Fibroblast of the aortic adventitia (primary cell): ENCODE measurements at regions not wholly inside any gene's neighbourhood (a gene's known extent, or its start where the extent isn't known, plus 50 kb on each side); places are given as distances from the start of the nearest gene placed in this dataset.

Experiments used
- DNase-seq: peaks from one replicate; pipeline ENCODE4 v3.0.0-alpha.2; 2010; ENCODE audit warnings: low read depth
- H3K4me3 ChIP-seq: 2 replicates; pipeline ENCODE4 v1.5.1; 2011; ENCODE audit warnings: low read depth, mild to moderate bottlenecking, control low read depth, low read length, moderate library complexity
- CTCF ChIP-seq: IDR thresholded peaks from 2 replicates; pipeline ENCODE4 v1.5.1; 2011; ENCODE audit warnings: mild to moderate bottlenecking, low read length, control low read depth, inconsistent platforms; ENCODE audit not compliant: insufficient read depth

DNA sequence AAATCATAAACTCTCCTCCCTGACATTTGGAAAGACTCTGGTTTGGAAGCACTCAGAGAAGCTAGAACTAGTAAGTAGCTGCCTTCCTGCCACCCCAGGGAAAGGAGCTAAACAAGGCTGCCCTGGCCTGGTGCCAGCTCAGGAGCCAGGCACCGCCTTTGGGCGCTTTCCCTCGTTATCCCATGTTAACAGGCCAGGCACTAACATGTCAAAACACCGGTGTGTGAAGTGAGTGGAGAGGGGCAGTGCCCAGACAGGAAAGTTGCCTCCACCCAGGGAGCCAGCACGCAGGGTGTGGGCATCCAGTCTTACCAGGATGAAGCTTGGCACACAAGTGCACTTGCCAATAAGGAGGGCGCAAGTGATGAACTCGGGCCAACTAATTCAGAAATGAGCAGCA is 346.8 kb downstream of the RRAGC start:
- TF ChIP-seq CTCF: no peak
- H3K4me3 ChIP-seq: no peak overlapping the region
- DNase-seq: no peak

- no peak overlapping the region for H3K4me3 ChIP-seq
- no peak for DNase-seq
- TF ChIP-seq CTCF: no peak
Measured at GRCh38 chr1:38512024-38512767, 347.4 kb downstream of the RRAGC start.

DNA sequence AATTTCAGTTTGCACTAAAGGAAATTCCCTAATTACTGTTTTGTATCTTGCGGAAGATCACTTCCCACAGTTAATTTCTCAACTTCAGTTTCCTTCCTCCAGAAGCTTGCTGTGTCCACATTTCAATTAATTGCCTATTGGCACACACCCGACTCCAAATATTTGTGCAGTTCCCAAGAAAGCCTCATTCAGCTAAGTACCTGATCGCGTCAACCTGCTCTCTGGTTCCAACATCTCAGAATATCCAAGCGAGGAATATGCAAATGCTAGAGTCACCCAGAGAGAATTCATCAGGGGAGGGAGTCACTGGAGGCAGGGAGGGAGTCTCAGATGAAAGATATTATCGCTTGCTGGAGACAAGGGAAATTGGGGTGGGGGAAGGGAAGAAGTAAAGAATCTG is 351.3 kb downstream of the RRAGC start:
- no peak for TF ChIP-seq CTCF
- DNase-seq: no peak
- no peak overlapping the region for H3K4me3 ChIP-seq

- no peak for DNase-seq
- no peak for TF ChIP-seq CTCF
- H3K4me3 ChIP-seq: no peak overlapping the region
Measured at GRCh38 chr1:38507563-38507962, 352.0 kb downstream of the RRAGC start.

- no peak overlapping the region for H3K4me3 ChIP-seq
- no peak for TF ChIP-seq CTCF
- no peak for DNase-seq
Measured at GRCh38 chr1:38505944-38506343, 353.6 kb downstream of the RRAGC start.

- no peak overlapping the region for H3K4me3 ChIP-seq
- no peak for DNase-seq
- TF ChIP-seq CTCF: no peak
Measured at GRCh38 chr1:38502758-38503157, 356.8 kb downstream of the RRAGC start.

DNA sequence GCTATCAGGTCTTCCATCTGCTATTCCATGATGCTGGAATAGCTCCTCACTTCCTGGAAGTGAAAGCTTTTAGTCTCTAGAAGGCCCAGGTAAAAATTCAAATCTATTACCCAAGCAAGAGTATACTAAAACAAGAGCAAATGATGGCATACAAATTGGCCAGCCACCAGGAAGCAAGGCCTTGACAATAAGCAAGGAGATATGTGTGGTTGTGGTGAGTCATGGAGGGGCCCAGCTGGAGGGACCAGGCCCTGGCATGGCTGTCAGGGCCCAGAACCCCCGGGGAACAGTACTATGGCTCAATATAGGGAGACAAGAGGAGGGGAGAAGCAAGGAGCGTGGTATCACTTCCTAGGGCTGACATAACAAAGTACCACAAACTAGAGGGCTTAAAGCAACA is 358.7 kb downstream of the RRAGC start:
- no peak overlapping the region for H3K4me3 ChIP-seq
- no peak for TF ChIP-seq CTCF
- no peak for DNase-seq
